Colonic mucosa (tissue), 4 donors: ENCODE measurements at regions not wholly inside any gene's neighbourhood (a gene's known extent, or its start where the extent isn't known, plus 50 kb on each side); places are given as distances from the start of the nearest gene placed in this dataset.

Source experiments
- DNase-seq: peaks from one replicate; pipeline ENCODE4 v3.0.0-alpha.2; 2020
- H3K27ac ChIP-seq: fragments of 200-600 bp; one replicate; pipeline ENCODE4 v1.8.0; 2021
- H3K27me3 ChIP-seq: fragments of 200-600 bp; one replicate; pipeline ENCODE4 v1.8.0; 2021
- H3K36me3 ChIP-seq: fragments of 200-600 bp; one replicate; pipeline ENCODE4 v1.8.0; 2021
- H3K4me1 ChIP-seq: fragments of 200-600 bp; one replicate; pipeline ENCODE4 v1.8.0; 2021; ENCODE audit warnings: mild to moderate bottlenecking
- H3K4me3 ChIP-seq: fragments of 200-600 bp; one replicate; pipeline ENCODE4 v1.8.0; 2021
- H3K9ac ChIP-seq, 2 donors: one replicate each; pipeline ENCODE4 v1.7.0; 2013; ENCODE audit warnings: control low read depth in 2 of 2, low read depth in 2 of 2, low read length in 2 of 2
- H3K9me3 ChIP-seq: fragments of 200-600 bp; one replicate; pipeline ENCODE4 v1.8.0; 2021
- CTCF ChIP-seq: fragments of 200-600 bp; IDR thresholded peaks from one replicate; pipeline ENCODE4 v1.8.0; 2022; ENCODE audit warnings: antibody characterized with exemption, mild to moderate bottlenecking
- intact Hi-C: fragments of 100-400 bp; cut with DNase I; formaldehyde crosslinking; loops from one replicate; pipeline ENCODE4 v1.14.1; 2022
- donor health status: healthy.
- donor health status: DM: no; HTN: no; CAD: no.
- donor health status: DM: no; HTN: no; CAD: no.

GRCh38 chr17:56648321-56648720, 54.8 kb downstream of the NOG start:
- no peak for DNase-seq
- H3K4me3 ChIP-seq = no peak overlapping the region
- H3K27ac ChIP-seq = no peak overlapping the region
- H3K4me1 ChIP-seq = no peaks in the 10 kb centered on the region
- TF ChIP-seq CTCF = no peak
- no peak overlapping the region for H3K9ac ChIP-seq
- H3K27me3 ChIP-seq = no peaks in the 10 kb centered on the region
- no peaks in the 10 kb centered on the region for H3K36me3 ChIP-seq
- intact Hi-C loops = no loop called here
- no peaks in the 10 kb centered on the region for H3K9me3 ChIP-seq

- Histone ChIP-seq H3K27ac (no peak overlapping the region), H3K9ac (no peak overlapping the region), H3K4me1 (no peaks in the 10 kb centered on the region), H3K4me3 (no peak overlapping the region), H3K36me3 (no peaks in the 10 kb centered on the region), H3K27me3 (no peaks in the 10 kb centered on the region), H3K9me3 (no peaks in the 10 kb centered on the region)
- intact Hi-C loops = no loop called here
- DNase-seq = no peak
- TF ChIP-seq CTCF = no peak
Observed at GRCh38 chr17:56648806-56649205, 55.3 kb downstream of the NOG start.

- intact Hi-C loops = no loop called here
- Histone ChIP-seq H3K9me3 (no peaks in the 10 kb centered on the region), H3K9ac (no peak overlapping the region), H3K4me1 (no peaks in the 10 kb centered on the region), H3K4me3 (no peak overlapping the region), H3K36me3 (no peaks in the 10 kb centered on the region), H3K27me3 (no peaks in the 10 kb centered on the region), H3K27ac (no peak overlapping the region)
- no peak for DNase-seq
- TF ChIP-seq CTCF = no peak
Observed at GRCh38 chr17:56652628-56653027, 59.1 kb downstream of the NOG start.

GRCh38 chr17:56653877-56654276, 60.4 kb downstream of the NOG start:
- TF ChIP-seq CTCF = no peak
- Histone ChIP-seq H3K9ac (no peak overlapping the region), H3K27ac (no peak overlapping the region), H3K9me3 (no peaks in the 10 kb centered on the region), H3K4me1 (no peaks in the 10 kb centered on the region), H3K27me3 (no peaks in the 10 kb centered on the region), H3K36me3 (no peaks in the 10 kb centered on the region), H3K4me3 (no peak overlapping the region)
- intact Hi-C loops = no loop called here
- no peak for DNase-seq

GRCh38 chr17:56656701-56657327, 63.3 kb downstream of the NOG start:
- H3K4me3 ChIP-seq = no peak overlapping the region
- H3K27ac ChIP-seq = no peak overlapping the region
- TF ChIP-seq CTCF = no peak
- no peaks in the 10 kb centered on the region for H3K9me3 ChIP-seq
- intact Hi-C loops = no loop called here
- no peaks in the 10 kb centered on the region for H3K36me3 ChIP-seq
- no peak overlapping the region for H3K9ac ChIP-seq
- H3K27me3 ChIP-seq = no peaks in the 10 kb centered on the region
- DNase-seq = no peak
- no peaks in the 10 kb centered on the region for H3K4me1 ChIP-seq
